Activated CD4-positive, alpha-beta T cell treated with anti-CD3 and anti-CD28 coated beads, Interleukin-2, Interleukin-4, amounts not matched to agents 100 ng/mL and 50 ng/mL, durations not matched to agents 16 hours and 8 hours (primary cell): ENCODE measurements at regions not wholly inside any gene's neighbourhood (a gene's known extent, or its start where the extent isn't known, plus 50 kb on each side); places are given as distances from the start of the nearest gene placed in this dataset.
"Not testable (repeated sequence)": the region's sequence is repeated elsewhere in the genome, so short reads cannot be mapped to it uniquely, and the experiment has no call there.

ENCODE experiments used
- DNase-seq: peaks from one replicate; pipeline ENCODE4 v3.0.0-alpha.2; 2020; ENCODE audit warnings: low spot score

DNA sequence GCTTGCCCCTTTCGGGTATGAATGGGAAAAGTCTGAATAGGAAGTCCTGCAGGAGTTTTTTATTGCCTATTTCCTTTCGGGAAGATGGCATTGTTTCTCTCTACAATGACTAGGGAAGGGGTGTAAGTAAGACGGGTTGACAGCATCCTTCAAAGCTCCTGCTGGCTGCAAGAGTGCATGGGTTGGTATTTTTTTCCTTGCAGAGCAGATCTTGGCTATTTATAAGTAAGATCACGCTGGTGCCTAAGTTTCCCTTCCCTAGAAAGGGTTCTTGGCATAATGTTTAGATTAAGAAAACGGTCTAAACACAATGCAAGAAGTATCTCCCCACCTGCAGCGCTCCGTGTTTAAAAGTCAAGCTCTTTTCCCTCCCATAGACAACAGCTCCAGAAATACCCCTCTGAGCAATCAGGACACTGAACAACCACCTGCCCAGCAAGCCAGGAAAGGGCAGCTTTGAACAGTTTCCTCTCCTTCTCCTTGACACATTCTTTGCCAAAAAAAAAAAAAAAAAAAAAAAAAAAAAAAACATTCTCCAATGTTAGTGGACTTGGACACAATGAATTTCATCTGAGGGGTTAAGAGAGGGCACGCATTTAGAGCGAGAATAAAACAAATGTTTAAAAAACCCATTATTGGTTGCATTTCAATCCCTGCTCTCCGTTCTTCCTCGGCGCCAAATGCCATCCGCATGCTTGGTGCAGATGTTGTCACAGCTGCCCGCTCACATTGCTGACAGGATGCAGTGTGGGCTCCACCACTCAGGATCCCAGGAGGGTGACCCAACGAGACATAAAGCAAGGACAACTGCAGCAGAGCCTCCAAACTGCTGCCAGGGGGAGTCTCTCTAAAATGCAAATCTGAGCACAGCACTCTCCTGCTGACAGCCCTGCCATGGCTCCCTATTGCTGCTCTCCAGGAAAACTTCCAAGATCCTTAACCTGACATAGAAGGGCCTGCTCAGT is 427.4 kb upstream of the MGMT start:
- DNase-seq, result no peak

DNA sequence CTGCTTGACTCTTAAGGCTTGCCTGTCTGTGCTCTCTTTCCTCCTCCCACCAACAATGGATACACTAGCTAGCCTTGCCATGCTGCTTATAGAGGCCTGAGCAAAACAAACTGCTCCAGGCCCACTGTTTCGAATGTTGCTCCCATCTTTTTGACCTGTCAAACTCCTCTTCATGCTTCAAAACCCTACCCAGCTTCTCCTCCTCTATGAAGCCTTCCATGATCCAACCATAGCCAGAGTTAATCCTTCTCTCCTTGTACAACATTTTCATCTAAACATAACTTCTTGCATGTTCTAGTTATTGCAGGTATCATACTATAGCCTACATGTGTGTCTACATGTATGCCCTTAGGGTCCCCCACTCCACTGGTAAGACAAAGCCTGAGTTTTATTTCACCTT is 426.7 kb upstream of the MGMT start:
- DNase-seq, result no peak

DNA sequence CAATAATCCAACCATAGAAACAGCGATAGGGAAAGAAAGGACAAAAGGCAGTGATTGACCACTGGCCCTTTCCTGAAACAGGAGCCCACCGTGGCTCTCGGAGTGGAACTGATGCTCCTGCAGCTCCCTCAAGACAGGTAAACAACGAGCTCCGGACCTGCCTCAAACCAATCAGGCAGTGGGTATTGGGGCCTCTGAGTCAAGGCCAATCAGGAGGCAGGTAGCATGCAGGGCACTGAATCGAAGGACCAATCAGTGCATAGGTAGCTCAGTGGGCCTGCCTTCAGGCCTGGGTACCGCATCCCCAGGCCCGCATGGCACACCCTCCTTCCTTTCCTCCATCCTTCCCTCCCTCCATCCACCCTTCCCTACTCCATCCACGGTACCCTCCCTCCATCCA is 425.1 kb upstream of the MGMT start:
- DNase-seq, result no peak

DNA sequence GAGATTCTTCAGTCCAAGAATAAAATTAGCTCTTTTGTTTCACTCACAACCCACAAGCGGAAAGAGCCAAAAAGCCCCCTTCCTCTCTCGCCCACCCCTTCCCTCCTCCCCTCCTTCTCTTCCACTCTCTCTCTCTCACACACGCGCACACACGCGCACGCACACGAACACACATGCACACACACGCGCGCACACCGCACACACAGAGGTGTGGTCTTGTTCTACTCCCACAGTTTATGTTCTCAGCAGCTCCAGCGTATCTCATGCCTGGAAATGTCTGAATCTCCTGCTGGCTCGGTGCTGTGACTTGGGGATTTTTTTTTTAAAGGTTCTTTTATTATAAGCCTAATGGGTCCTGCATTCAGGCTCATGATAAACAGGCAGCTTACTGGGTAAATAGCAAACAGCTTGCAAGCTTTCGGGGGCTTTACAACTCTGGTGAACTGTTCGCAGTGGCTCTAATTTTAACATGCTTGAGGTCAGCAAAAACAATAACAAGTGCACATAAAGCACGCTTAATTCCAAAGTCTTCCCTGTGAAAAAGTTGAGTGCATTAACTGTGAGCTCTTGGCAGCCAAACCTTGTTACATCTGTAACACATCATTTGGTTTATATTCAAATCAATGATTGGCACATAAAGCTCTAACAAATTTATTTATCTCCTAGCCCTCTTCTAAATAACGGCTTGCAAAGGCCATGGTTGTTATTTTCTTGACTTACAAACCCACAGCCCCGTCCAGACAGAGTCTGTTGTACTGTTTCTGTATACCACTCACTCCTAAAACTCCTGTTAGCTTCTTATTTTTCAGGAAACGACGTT is 424.1 kb upstream of the MGMT start:
- no peak for DNase-seq

DNA sequence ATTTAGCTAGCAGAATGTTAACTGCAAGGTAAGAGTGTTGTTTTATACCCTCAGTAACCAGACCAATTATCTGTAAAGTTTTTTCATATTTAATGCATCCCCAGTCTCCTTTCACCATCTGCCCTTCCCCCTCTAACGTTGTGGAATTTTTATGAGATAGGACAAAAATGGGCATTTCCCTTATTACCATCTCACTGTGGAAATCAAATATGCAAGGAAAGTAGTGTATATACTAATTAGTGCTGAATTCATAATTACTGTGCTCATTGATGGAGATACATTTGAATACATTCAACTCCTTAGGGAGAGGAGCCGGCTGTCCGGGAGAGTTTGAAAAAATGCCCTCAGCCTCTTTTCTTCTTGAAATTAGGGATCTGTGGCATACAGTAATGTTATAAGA is 423.4 kb upstream of the MGMT start:
- no peak for DNase-seq

DNA sequence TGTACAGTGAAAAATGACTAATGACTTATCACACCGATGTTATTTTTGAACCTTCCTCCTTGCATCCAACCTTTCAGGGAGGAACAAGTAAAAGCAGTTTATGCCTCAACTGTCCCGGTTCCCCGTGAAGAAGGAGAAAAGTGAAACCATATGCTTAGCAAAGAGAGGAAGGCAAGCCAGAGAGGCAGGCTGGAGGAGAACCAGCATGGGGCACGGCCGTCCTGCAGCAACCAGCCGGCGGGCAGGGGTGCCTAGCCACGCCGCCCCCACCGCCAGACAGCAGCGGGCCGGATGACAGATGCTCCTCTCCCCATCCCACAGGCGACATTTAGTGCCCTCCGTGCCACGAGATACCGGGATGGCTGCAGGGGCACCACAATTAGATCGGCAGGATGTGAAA is 421.4 kb upstream of the MGMT start:
- no peak for DNase-seq

DNA sequence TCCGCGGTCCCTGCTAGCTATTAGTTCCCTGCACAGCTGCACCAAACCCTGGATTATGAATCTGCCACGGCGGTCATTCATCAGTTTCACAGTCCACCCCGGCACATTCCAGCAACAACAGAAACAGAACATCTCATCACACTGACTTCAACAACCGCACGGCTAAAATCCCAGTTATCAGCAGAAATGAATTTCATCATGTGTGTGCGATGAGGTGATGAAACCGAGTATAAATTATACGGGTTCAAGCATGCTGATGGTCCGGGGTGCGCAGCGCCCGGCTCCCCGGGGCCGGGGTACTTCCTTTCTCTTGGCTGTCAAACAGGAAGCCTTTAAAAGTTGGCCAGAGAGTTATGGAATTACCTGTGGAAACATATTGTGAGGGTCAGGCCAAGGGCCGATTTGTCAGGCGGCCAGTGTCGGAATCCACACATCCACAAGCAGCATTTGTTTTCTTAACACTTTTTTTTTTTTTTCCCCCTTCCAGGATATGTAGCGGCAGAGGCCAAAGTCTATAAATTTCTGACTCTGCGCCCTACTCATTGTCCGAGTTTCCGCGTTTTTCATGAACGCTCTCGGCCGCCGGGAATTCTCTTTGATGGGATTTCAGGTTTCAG is 420.9 kb upstream of the MGMT start:
- no peak for DNase-seq

DNA sequence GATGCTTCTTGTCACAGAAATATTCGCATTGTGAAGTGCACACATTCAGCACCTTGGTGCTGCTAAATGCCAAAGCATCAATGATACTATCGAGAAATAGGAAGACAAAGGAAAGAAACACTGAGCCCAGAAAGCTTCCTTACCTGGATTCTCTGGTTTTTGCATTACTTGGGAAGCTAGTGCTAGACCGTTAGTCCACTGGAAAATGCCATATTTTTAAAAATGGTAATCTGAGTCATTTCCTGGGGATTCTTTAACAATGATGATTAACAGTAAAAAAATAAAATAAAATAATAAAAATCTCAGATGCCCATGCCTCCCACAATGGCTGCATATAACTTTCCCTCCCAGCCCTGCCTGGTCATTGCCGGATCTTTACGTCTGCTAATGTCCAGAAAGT is 420.1 kb upstream of the MGMT start:
- no peak for DNase-seq

DNA sequence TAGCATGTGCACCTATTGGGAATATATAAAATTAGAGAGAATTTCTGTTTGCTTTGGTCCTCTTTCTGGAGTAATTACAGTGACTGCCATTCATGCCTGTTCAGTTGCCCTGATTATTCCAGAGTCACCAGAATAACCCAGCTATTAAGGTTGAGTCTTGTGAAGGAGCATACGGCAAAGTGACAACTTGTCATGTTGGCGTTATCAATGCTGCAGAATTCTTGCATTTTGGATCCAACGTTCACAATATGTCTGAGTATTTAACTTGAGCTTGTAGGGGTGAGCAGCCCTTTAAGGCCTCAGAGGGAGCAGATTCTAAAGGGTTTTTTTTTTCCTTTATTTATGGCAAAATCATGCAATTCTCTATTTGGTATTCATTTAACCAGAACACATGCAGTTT is 419.4 kb upstream of the MGMT start:
- no peak for DNase-seq

DNA sequence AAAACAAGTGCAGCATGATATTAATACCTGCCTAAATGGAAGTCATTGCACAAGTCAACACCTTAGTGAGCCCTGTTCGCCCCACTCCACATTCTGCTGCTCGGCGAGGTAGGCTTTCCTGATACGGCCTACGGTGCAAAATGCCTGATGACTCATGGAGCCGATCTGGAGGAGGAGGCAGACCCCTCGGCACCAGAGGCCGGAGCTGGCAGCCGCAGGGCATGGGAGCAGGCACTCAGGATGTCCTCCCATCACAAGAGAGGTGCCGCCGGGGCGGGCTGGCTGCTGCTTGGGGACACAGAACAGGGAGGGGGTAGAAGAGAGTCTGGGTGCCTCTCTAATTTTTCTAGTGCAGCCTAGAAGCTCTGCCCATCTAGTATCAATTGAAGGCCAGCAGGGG is 418.5 kb upstream of the MGMT start:
- no peak for DNase-seq

DNA sequence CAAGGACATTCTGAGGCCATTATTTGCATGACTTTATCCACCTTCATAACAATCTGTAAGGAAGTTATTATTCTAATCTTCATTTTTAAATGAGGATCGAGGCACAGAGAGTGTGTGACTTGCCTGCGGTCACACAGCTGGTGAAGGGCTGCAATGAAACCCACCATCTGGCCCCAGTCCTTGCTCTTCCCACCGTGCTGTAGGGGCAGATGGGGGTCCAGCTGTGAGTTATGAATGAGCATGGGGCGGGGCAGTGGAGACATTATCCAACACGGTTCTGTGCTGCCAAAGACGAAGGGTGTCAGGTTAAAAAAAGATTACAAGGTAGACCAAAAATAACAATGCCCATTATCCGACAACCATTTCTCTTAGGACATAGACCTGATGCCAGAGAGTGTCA is 417.5 kb upstream of the MGMT start:
- DNase-seq, result no peak

DNA sequence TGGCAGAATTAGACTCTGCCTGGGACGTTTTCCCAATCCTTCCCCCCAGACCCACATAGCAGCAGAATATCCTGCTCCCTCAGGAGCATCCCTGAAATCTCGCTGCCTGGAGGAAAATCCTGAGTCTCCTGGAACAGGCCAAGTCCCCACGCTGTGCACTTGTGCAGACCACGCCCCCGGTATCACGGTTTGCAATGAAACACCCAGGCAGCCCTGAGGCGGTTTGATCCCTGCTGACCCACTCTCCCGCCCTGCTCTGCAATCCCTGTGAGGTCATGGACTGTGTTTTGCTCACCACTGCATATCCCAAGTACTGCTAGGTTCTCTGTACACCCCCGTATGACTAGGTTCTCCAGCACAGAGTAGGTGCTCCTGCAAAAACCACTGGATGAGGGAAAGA is 411.8 kb upstream of the MGMT start:
- DNase-seq, result no peak

DNA sequence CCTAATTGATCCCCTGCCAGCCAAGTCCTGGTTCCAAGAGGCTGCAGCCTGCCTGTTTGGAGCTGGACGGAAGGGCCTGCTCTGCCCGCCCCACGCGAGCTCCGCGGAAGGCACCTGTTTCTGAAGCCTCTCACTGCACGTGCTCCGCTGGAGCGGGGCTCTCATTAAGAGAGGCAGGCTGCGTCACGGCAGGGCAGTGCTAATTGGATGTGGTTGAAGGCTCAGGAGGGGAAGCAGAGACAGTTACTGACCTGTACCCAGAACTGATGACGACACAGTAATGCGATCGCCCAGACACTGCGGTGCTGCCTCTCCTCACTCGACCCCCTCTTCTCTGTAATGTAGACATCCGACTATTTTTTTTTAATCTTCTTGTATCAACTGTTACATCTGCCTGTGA is 411.1 kb upstream of the MGMT start:
- DNase-seq, result no peak

DNA sequence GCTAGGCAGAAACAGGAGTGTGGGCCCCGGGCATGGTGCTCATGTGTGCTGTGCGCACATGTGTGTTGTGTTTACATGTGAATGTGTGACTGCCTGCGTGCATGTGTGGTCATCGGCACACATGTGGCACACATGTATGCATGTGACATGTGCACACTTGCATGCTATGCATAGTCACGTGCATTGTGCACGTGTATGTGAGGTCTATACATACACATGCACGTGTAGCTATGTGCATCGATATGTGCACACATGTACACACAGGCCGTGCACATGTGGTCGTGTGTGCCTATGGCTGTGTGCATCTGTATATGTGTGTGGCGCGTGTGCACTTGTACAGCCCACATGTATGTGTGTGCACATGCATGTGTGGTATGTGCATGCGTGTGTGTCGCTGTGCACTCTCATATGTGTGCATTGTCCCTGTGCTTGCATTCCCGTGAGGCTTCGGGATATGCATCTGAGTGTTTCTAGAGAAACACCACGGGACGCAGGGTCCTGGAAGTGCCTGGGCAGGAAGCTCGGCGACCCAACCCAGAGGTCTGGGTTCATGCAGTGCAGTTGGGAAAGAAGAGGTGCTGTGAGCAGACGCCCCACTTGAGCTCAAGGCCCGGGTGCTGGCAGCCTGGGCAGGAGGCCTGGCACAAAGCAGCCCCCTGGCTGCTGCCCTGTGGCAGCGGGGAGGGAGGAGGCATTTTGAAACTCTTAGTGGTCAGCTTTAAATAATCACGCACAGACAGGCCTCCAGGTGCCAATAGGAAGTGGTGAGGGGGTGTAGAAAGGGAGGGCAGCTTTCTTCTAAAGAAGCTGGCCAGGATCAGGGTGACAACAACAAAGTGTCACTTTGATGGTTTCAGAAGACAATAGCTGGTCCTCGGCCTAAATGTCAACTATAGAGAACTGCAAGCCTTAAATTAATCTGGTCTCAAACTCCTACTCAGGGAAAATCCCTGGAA is 410.0 kb upstream of the MGMT start:
- no peak for DNase-seq

DNA sequence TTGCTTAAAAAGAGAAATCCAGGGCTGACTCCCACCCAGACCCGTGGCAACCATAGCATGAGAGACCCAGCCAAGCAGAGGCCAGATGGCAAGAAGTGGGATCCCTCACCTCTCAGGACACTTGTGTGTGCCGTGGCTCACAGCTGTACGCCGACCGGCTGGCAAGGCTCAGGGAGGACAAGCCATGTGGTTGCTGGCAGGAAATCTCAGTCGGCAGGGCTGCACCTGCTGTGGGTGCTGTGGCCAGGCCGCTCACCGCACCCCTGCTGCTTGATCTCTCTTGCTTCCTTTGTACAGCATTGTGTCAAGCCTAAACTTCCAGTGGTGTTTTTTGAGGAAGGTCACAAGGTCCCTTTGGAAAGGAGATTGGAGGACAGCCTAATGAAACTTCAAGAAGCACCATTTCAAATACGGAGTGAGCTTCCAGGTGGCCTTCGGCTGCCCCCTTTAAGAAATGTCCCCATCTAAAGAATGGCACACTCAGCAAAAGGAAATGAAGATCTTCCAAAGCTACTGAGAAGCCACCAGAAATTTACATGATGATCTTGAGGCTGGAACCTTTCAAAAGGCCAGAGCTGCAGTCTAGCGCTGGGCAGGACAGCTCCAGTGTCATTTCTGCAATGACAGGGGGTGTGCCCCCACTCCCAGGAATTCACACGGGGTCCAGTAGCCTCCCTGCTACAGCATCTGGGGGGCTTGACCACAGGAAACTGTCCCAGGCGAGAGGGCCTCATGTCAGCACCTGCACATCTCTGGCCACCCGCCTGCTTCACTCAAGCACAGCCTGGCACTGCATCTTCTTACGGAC is 409.0 kb upstream of the MGMT start:
- peak; percentile 38 for DNase-seq

DNA sequence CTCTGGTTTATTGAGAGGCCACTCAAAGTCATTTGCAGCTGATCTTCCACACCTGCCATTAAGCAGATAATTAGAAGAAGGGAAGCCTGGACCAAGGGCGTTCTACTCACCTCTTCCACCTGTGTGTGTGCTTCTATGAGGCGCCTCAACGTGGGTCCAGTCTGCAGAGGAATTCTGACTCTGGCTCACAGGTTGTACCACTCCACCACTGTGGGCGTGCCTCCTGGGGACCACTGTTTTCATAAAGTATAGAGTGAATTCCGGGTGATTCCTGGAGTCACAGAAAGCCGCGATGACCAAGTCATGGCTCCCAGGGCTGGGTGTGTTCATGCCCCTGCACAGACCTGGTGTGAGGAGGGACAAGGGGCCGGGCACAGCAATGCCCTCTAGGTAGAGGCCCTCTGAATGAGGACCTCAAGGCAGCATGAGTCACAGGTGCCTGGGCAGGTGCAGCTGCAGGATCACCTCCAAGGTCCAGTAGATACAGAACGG is 408.3 kb upstream of the MGMT start:
- DNase-seq, result no peak

DNA sequence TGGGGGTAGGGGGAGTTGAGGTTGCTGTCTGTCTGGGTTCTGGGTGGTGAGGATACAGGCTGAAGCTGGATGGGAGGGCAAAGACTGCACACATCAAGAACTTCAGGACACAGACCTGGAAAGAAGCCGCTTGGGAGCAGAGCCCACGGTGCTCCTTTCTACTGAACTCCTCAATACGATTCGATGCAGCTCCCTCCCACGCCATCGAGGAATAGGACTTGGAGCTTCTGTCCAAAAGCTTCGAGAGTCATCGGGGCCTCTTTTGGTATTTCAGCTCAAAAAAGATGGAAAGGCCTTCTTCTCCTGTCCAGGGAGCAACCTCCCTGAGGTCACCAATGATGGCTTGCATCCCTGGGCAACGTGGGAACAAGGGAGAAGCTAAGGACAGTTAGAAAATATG is 407.1 kb upstream of the MGMT start:
- no peak for DNase-seq

DNA sequence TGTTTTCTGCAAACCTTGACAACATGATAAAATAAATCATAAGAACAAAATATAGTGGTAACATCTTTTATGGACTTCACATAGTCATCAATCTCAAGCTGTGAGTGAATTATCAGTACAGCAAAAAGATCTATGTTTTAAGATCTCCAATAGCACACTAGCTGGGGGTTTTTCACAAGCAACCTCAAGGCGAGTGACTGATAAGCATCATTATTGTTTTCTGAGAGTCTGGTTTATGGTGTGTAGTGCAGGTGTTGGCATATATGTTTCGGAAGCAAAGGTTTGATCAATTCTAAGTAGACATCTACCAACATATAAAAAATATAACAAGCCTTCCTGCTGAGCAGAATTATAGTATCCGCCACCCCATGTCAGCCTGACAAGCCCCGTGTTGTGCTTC is 403.8 kb upstream of the MGMT start:
- no peak for DNase-seq

DNA sequence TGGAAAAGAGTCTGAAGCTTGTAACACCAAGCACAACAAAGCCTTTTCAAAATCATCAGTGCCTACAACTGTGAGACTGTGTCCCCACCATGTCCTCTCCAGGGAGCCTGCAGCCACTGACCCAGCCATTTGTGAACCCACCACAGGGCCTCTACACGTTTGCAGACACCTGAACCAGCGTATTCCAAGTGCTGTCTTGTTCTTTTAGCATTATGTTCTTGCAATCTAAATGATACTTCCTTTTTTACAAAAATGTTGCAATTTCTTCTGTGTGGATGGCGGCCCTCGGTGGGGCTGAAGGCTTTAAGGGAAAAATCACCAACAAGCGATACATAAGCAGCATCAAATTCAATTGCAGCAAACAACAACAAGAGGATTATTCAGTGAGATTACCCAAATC is 403.2 kb upstream of the MGMT start:
- no peak for DNase-seq

DNA sequence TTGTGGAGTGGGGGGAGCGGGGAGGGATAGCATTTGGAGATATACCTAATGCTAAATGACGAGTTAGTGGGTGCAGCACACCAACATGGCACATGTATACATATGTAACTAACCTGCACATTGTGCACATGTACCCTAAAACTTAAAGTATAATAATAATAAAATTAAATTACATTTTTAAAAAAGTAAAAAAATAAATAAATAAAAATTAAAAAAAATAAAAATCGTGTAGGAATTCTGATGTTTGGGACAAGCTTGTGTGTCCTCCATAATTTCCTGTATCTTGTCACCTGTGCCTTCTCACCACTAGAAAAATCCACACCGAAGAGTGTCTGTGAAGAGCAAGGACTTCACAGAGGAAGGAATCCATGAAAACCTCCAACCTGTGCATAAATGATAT is 400.5 kb upstream of the MGMT start:
- DNase-seq, result not testable (repeated sequence)

DNA sequence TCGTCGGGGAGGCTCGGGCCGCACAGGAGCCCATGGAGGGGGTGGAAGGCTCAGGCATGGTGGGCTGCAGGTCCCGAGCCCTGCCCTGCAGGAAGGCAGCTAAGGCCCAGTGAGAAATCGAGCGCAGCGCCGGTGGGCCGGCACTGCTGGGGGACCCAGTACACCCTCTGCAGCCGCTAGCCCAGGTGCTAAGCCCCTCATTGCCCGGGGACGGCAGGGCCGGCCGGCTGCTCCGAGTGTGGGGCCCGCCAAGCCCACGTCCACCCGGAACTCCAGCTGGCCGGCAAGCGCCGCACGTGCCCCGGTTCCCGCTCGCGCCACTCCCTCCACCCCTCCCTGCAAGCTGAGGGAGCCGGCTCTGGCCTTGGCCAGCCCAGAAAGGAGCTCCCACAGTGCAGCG is 395.6 kb upstream of the MGMT start:
- DNase-seq, result not testable (repeated sequence)
